Prostate gland (tissue), 1 donor: ENCODE measurements at regions not wholly inside any gene's neighbourhood (a gene's known extent, or its start where the extent isn't known, plus 50 kb on each side); places are given as distances from the start of the nearest gene placed in this dataset.
"Not testable (repeated sequence)": the region's sequence is repeated elsewhere in the genome, so short reads cannot be mapped to it uniquely, and the experiment has no call there.

Experiments
- POLR2A ChIP-seq: fragments of 450-650 bp; IDR thresholded peaks from one replicate; pipeline ENCODE4 v1.6.1; 2016; ENCODE audit warnings: antibody characterized with exemption, mild to moderate bottlenecking
- POLR2AphosphoS5 ChIP-seq: sonication (generic); formaldehyde crosslinking; IDR thresholded peaks from one replicate; pipeline ENCODE4 v1.6.1; 2017; ENCODE audit warnings: antibody characterized with exemption

DNA sequence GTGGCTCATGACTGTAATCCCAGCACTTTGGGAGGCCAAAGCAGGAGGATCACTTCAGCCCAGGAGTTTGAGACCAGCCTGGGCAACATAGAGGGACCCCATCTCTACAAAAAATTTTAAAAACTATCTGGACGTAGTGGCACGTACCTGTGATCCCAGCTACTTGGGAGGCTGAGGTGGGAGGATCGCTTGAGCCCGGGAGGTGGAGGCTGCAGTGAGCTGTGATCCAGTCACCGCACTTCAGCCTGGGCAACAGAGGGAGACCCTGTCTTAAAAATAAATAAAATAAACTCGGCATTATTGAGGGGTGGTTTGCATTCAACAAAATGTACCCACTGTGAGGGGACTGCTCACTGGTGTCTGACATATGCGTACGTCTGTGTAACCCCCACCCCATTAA is 79.5 kb upstream of the GSE1 start:
- TF ChIP-seq POLR2AphosphoS5, POLR2A: not testable (repeated sequence)
